ENCODE measurements at regions not wholly inside any gene's neighbourhood (a gene's known extent, or its start where the extent isn't known, plus 50 kb on each side); places are given as distances from the start of the nearest gene placed in this dataset.

GRCh38 chr16:66189951-66190350 is 176.5 kb upstream of the CDH5 start:
- H3K4me3 ChIP-seq, result no peak overlapping the region
- ATAC-seq (peak; percentile 21), DNase-seq (peak in 1 of 4 donors; percentile 11)
- intact Hi-C loops (cut with DNase I), result no loop called here
- 62 to 70% methylated on average over 4 of the region's 4 CpGs for WGBS, 2 donors
- H3K9me3 ChIP-seq, result no peaks in the 10 kb centered on the region
- no peaks in the 10 kb centered on the region for H3K27me3 ChIP-seq
- H3K27ac ChIP-seq, result no peak overlapping the region
- no peaks in the 10 kb centered on the region for H3K4me1 ChIP-seq
- no peak for TF ChIP-seq CTCF (IDR thresholded peaks at IDR 0.05)
- no peak for TF ChIP-seq POLR2A (IDR thresholded peaks at IDR 0.05)
- no peaks in the 10 kb centered on the region for H3K36me3 ChIP-seq (replicated peaks in 1 of 2; ENCODE audit: insufficient read depth in 1 of 2, low read depth in 2 of 2)

- no peaks in the 10 kb centered on the region for H3K27me3 ChIP-seq
- H3K4me3 ChIP-seq, result no peak overlapping the region
- intact Hi-C loops (cut with DNase I), result no loop called here
- WGBS, 2 donors, result 56 to 62% methylated on average over 7 to 10 of the region's 10 CpGs
- DNase-seq (peak in 1 of 4 donors; percentile 13), ATAC-seq (peak; percentile 33)
- TF ChIP-seq POLR2A (IDR thresholded peaks at IDR 0.05), result no peak
- TF ChIP-seq CTCF (IDR thresholded peaks at IDR 0.05), result no peak
- no peaks in the 10 kb centered on the region for H3K4me1 ChIP-seq
- no peaks in the 10 kb centered on the region for H3K9me3 ChIP-seq
- no peak overlapping the region for H3K27ac ChIP-seq
- H3K36me3 ChIP-seq (replicated peaks in 1 of 2; ENCODE audit: insufficient read depth in 1 of 2, low read depth in 2 of 2), result no peaks in the 10 kb centered on the region
Observed at GRCh38 chr16:66188917-66189725, 177.4 kb upstream of the CDH5 start.

- TF ChIP-seq CTCF (IDR thresholded peaks at IDR 0.05) (no peak), POLR2A (IDR thresholded peaks at IDR 0.05) (no peak)
- Histone ChIP-seq H3K27me3 (no peaks in the 10 kb centered on the region), H3K27ac (no peak overlapping the region), H3K4me3 (no peak overlapping the region), H3K4me1 (no peaks in the 10 kb centered on the region), H3K9me3 (no peaks in the 10 kb centered on the region), H3K36me3 (replicated peaks in 1 of 2; ENCODE audit: insufficient read depth in 1 of 2, low read depth in 2 of 2) (no peaks in the 10 kb centered on the region)
- intact Hi-C loops (cut with DNase I), result no loop called here
- ATAC-seq (no peak), DNase-seq (no peak)
- WGBS, 2 donors, result 29 to 51% methylated on average over 4 of the region's 4 CpGs
Observed at GRCh38 chr16:66186251-66186785, 180.2 kb upstream of the CDH5 start.

GRCh38 chr16:66182592-66182991 is 183.9 kb upstream of the CDH5 start:
- H3K27ac ChIP-seq, result no peak overlapping the region
- DNase-seq (no peak), ATAC-seq (no peak)
- WGBS, 2 donors, result 52 to 64% methylated on average over 4 of the region's 4 CpGs
- TF ChIP-seq POLR2A (IDR thresholded peaks at IDR 0.05) (no peak), CTCF (IDR thresholded peaks at IDR 0.05) (no peak)
- intact Hi-C loops (cut with DNase I), result no loop called here
- no peaks in the 10 kb centered on the region for H3K36me3 ChIP-seq (replicated peaks in 1 of 2; ENCODE audit: insufficient read depth in 1 of 2, low read depth in 2 of 2)
- no peaks in the 10 kb centered on the region for H3K4me1 ChIP-seq
- H3K9me3 ChIP-seq, result no peaks in the 10 kb centered on the region
- H3K4me3 ChIP-seq, result no peak overlapping the region
- H3K27me3 ChIP-seq, result no peaks in the 10 kb centered on the region

DNA sequence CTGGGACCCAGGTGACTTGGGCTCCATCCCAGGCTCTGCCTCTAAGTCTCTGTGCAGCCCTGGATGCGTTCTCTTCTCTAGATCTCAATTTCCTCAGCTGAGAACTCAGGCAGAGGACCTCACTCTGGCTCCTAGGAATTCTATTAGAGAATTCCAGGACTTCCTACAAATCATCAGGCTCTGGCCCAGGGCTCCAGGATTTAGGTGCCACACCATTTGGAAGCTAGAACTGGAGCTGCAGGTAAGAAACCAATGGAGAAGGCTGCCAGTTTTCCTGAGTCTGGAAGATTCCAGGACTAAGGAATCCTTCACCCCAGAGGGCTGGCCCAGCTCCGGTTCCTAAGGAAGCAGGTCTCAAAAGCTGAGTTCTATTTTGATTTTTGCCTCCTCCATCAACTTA is 189.8 kb upstream of the CDH5 start:
- Histone ChIP-seq H3K4me3 (no peak overlapping the region), H3K4me1 (no peaks in the 10 kb centered on the region), H3K27me3 (no peaks in the 10 kb centered on the region), H3K9me3 (no peaks in the 10 kb centered on the region), H3K36me3 (replicated peaks in 1 of 2; ENCODE audit: insufficient read depth in 1 of 2, low read depth in 2 of 2) (no peaks in the 10 kb centered on the region), H3K27ac (no peak overlapping the region)
- ATAC-seq (no peak), DNase-seq (no peak)
- no peak for TF ChIP-seq POLR2A (IDR thresholded peaks at IDR 0.05)
- no peak for TF ChIP-seq CTCF (IDR thresholded peaks at IDR 0.05)
- intact Hi-C loops (cut with DNase I), result no loop called here
- WGBS, 2 donors, result 57 to 67% methylated on average over 2 of the region's 2 CpGs
